SH-SY5Y (cell line): ENCODE measurements at regions not wholly inside any gene's neighbourhood (a gene's known extent, or its start where the extent isn't known, plus 50 kb on each side); places are given as distances from the start of the nearest gene placed in this dataset.

Experiments used
- GATA2 ChIP-seq: IDR thresholded peaks from 2 replicates; pipeline ENCODE4 v1.6.1; 2011; ENCODE audit warnings: mild to moderate bottlenecking, low read depth, low read length
- GATA3 ChIP-seq: IDR thresholded peaks from 2 replicates; pipeline ENCODE4 v1.6.1; 2011; ENCODE audit warnings: low read depth, mild to moderate bottlenecking, low read length, moderate library complexity

DNA sequence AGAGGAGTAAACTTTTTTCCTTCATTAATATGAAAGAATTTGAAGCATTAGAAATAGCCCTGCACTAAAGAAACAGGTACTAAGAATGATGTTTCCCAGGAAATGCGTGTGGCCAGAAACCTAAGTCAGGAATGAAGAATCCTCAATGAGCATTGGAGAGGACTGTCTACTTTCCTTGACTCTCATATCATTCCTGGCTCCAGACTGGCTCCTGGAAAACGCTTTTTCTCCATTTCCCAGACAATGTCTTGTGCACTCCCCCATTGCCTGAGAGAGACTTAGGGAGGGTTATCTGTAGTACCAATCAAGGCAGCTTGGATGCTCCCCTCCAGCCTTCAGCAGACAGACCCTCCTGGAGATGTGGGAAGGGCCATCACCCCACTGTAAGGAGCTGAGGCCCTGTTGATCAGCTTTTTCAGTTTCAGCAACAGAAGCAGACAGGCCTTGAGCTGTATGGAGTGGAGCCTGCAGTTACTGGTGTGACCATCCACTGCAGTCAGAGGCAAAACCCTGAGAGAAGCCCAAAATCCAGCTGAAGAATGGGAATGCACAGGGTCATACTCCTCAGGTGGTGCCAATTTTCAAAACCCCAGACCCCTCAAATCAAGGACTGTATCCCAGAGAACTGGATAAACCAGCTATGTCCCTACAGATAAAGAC lies 127.3 kb upstream of the NT5E start:
- no peak for TF ChIP-seq GATA3
- no peak for TF ChIP-seq GATA2
